Stimulated activated CD4-positive, alpha-beta T cell treated with anti-CD3 and anti-CD28 coated beads, Interleukin-2, amount 100 ng/mL, for 48 hours (primary cell): ENCODE measurements at regions not wholly inside any gene's neighbourhood (a gene's known extent, or its start where the extent isn't known, plus 50 kb on each side); places are given as distances from the start of the nearest gene placed in this dataset.

Source experiments
- DNase-seq, 2 donors: peaks; one replicate each; pipeline ENCODE4 v3.0.0-alpha.2; 2020

DNA sequence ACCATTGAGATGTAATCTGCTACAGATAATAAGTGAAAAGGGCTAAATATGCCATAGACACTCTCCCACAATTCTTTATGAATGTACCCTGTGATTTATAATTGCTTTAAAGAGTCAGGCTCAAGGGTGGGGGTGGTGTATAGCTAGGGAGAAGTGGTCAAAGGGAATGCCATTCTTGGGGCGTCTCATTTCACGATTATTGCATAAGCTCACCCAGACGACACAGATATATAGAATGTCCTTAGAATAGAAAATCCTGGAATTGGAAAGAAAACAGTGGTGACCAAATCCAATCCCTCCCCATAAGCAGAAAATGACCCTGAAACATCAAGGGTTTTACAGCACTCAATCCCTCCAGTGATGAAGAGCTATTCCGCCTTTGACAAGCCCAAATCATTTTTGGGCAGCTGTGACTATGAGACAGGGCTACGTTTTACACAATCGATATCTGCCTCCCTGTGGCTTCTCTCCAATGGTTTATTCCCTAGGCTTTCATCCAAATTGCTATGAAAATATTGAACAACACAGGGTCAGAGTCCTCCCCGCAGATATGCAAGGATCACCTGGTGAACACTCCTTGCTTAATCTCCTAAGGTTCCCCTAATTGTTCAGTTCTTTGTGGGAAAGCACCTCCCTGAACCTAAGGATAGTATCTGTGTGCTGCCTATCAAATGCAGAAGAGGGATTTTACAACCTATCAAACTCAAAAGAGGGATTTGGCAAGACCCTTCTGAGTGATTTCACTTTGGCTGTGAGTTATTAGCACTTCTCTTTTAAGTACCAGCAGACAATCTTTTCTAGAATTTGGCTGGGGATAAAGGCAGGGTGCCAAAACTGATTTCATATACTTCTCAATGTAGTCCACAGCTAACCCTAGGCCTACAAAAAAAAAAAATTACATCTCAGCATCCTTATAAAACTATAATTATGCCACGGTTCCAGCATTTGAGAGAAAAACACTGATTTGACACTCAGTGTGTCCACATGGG, 144.9 kb upstream of the CDH6 start:
- no peak for DNase-seq

- no peak for DNase-seq
Measured at GRCh38 chr5:31047621-31048020, 145.9 kb upstream of the CDH6 start.

GRCh38 chr5:31047007-31047406, 146.5 kb upstream of the CDH6 start:
- no peak for DNase-seq

DNA sequence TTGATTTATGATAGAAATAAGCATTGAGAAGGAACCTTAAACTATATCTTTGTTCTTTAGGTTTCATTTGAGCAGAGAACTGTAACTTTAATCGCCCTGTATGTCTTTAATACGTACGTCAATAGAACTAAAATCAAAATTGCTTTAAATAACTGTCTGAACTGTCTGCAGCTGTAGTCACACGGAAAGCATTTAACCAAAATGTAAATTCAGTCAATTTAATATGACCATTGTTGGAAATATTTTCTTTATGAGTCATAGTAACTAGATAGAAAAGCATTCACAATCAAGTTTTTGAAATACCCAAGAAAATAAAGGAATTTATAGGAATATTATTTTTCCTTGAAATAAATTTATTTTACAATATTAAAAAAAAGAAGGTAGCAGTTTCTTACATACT, 157.1 kb upstream of the CDH6 start:
- DNase-seq = no peak

DNA sequence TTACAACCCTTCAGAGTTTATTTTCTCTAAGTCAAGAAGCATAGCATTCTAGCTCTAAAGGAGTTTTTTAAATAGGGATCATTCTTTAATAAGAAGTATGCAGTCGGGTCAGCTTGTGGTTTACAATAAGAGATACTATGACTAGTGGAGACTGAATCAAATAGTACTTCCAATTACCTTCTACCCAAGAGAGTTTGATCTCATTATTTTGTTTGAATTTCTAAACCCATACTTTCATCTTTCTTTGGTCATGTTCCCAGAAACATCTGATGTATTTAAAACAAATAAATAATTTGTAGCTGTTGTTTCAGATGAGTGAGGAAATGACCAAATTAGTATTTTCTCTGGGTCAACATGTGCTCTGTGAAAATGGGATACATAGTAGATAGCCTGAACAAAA, 160.2 kb upstream of the CDH6 start:
- no peak for DNase-seq

DNA sequence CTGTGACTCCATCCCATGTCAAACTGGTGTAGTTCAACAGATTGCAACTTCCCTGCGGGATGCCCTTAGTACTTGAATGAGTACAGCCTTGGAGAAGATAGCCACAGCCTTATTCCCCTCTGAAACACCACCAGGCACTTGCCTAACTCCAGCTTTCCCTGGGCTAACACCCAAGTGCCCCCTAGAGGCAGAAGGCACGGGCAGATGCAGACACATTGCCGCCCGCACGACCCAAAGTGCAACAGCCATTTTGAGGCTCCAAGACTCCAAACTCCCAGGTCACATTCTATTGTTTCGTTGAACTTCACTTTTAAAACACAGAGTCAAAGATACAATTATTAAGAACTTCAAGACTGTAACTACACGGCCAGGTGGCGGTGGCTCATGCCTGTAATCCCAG, 163.6 kb upstream of the CDH6 start:
- no peak for DNase-seq

DNA sequence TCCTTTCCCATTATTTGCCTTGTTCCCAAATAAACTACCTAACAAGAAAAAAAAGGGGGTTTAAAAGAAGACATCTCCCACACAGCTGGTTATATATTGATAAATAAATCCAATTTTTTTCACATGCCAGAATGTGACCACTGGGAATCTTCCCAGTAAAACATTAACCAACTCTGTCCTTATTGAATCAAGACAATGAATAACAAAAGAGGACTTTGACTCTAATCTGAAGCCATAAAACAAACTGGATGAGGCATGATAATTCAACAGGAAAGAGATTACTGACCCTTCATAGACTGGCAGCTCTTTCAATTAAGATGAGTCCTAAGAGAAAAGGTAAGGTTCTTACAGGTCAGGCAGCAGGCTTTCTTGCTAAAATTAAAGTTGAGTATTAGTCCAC, 165.8 kb upstream of the CDH6 start:
- no peak for DNase-seq

- DNase-seq = no peak
Measured at GRCh38 chr5:31023105-31023504, 170.4 kb upstream of the CDH6 start.

- DNase-seq = no peak
Measured at GRCh38 chr5:31021181-31021624, 172.3 kb upstream of the CDH6 start.

GRCh38 chr5:31008231-31008630, 185.3 kb upstream of the CDH6 start:
- no peak for DNase-seq

GRCh38 chr5:31007672-31008071, 185.8 kb upstream of the CDH6 start:
- DNase-seq = no peak

- no peak for DNase-seq
Measured at GRCh38 chr5:31000287-31000686, 193.2 kb upstream of the CDH6 start.

- no peak for DNase-seq
Measured at GRCh38 chr5:30997681-30998080, 195.8 kb upstream of the CDH6 start.

DNA sequence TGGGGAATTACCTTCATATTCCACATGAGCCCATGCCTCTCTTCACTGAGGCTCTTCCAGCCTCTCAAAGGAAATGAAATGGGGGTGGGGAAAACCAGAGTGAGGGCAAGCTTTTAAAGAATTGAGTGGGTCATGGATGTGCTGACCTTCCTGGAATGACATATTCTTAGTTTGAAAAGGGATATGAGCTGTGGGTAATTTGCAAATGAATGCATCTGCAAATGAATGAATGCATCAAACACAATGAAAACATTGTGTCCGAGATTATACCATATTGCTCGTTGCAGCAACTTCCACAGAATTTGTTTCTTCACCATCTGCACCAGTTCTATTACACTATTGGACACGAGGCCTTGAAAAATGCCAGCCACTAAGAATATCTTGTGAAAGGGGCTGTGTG, 198.6 kb upstream of the CDH6 start:
- no peak for DNase-seq

GRCh38 chr5:30994176-30994575, 199.3 kb upstream of the CDH6 start:
- DNase-seq = no peak

GRCh38 chr5:30991462-30991861, 202.0 kb upstream of the CDH6 start:
- DNase-seq = no peak

GRCh38 chr5:30981576-30981975, 211.9 kb upstream of the CDH6 start:
- no peak for DNase-seq

- DNase-seq = no peak
Measured at GRCh38 chr5:30968971-30969370, 224.5 kb upstream of the CDH6 start.

DNA sequence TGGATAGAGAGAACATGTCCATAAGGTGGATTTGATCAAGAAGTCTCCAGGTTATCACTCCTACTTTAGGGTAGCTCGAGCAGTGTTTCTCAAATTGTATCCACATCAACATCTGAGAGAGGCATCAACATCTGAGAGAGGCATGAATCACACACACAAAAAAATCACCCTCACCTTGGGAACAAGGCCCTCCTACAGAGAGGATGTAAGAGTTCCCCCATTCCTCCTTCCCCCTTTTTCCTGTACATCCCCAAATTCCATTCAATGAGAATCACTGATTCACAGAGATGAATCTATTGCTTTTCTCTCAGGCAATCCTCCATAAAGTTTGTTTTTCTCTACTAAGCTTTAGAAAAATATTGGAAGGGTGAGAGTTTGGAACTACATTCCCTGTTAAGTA, 233.4 kb upstream of the CDH6 start:
- no peak for DNase-seq

GRCh38 chr5:30959238-30959637, 234.2 kb upstream of the CDH6 start:
- DNase-seq = no peak

GRCh38 chr5:30957591-30957990, 235.9 kb upstream of the CDH6 start:
- DNase-seq = no peak

GRCh38 chr5:30956251-30956650, 237.2 kb upstream of the CDH6 start:
- no peak for DNase-seq

DNA sequence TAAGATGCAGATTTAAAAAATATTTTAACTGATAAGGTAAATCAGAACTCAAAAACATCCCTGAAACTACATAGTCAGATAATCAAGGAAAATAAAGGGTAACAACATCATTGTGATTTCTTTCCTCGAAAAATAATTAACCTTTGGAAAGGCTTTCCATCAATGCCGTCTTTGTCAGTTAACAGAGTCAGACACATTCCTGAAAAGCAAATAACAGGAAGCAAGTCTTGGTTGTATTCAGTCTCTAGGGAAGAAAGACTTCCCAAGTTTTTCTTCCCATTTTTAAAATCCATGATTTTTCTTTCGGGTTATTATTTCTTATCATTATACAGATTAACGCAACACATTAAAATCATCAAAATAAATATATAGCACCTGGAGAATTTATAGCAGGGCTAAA, 256.4 kb upstream of the CDH6 start:
- DNase-seq = no peak

- no peak for DNase-seq
Measured at GRCh38 chr5:30933599-30933998, 259.9 kb upstream of the CDH6 start.
